BJ (cell line): ENCODE measurements at regions not wholly inside any gene's neighbourhood (a gene's known extent, or its start where the extent isn't known, plus 50 kb on each side); places are given as distances from the start of the nearest gene placed in this dataset.

Experiments used
- CTCF ChIA-PET: fragments of 350-600 bp; formaldehyde crosslinking; extraction: SDS; loops from one replicate; lab custom pipeline; 2021; ENCODE audit warnings: antibody characterized with exemption, inconsistent platforms; lab: Yijun Ruan, JAX
- POLR2A ChIA-PET: fragments of 300-600 bp; sonication (Branson Sonifier 250); formaldehyde crosslinking; extraction: SDS; loops from one replicate; lab custom pipeline; 2021; ENCODE audit warnings: antibody characterized with exemption; lab: Charles Lee
- DNase-seq: peaks from one replicate; pipeline ENCODE4 v3.0.0-alpha.2; 2011; ENCODE audit warnings: low read depth
- H3K27me3 ChIP-seq: 2 replicates; pipeline ENCODE4 v1.6.0; 2011; ENCODE audit warnings: low read length; ENCODE audit not compliant: control insufficient read depth, insufficient read depth
- H3K36me3 ChIP-seq: 2 replicates; pipeline ENCODE4 v1.5.1; 2011; ENCODE audit warnings: low read length; ENCODE audit not compliant: control insufficient read depth, insufficient read depth
- H3K4me3 ChIP-seq: 2 replicates; pipeline ENCODE4 v1.5.1; 2011; ENCODE audit warnings: low read depth, mild to moderate bottlenecking, control low read depth, low read length
- CTCF ChIP-seq: IDR thresholded peaks from 2 replicates; pipeline ENCODE4 v1.5.1; 2011; ENCODE audit warnings: low read depth, mild to moderate bottlenecking, control low read depth, inconsistent platforms, low read length, moderate library complexity; ENCODE audit not compliant: insufficient read depth

GRCh38 chr21:20418353-20418752, 579.9 kb upstream of the NCAM2 start:
- no peak for DNase-seq
- TF ChIP-seq CTCF: no peak
- ChIA-PET CTCF (interaction anchor here (0.5 kb wide), 1 partner anchor 159 kb away, joined by 3 read pairs; no protein-coding TSS in a partner anchor), POLR2A (no interaction called here)
- H3K27me3 ChIP-seq: no peaks in the 10 kb centered on the region
- no peaks in the 10 kb centered on the region for H3K36me3 ChIP-seq
- H3K4me3 ChIP-seq: no peak overlapping the region

DNA sequence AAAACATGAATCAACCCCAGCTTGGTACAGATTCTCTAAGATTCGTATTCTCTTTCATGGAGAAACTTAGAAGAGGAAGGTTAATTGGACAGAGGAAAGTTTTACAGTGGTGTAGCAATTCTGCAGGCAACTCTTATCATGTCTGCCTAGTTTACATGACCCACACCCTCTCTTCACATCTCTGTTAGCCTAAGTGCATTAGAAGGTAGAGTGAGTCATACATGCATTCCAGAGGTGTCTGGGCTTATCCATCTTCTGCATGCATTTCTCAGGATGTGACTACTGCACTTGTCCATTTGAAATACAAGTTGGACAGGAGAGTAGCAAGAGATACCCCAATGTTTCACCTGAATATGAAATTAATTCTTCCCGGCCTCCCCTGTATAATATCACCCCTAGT, 578.4 kb upstream of the NCAM2 start:
- TF ChIP-seq CTCF: no peak
- H3K27me3 ChIP-seq: no peaks in the 10 kb centered on the region
- H3K4me3 ChIP-seq: no peak overlapping the region
- no peaks in the 10 kb centered on the region for H3K36me3 ChIP-seq
- POLR2A ChIA-PET: no interaction called here
- CTCF ChIA-PET: no interaction called here
- no peak for DNase-seq

- Histone ChIP-seq H3K27me3 (no peaks in the 10 kb centered on the region), H3K36me3 (no peaks in the 10 kb centered on the region), H3K4me3 (no peak overlapping the region)
- ChIA-PET POLR2A (no interaction called here), CTCF (interaction anchor here (0.7 kb wide), 1 partner anchor 523 kb away, joined by 3 read pairs; no protein-coding TSS in a partner anchor)
- DNase-seq: no peak
- no peak for TF ChIP-seq CTCF
Measured at GRCh38 chr21:20424943-20425342, 573.3 kb upstream of the NCAM2 start.

GRCh38 chr21:20425856-20426255, 572.4 kb upstream of the NCAM2 start:
- DNase-seq: no peak
- POLR2A ChIA-PET: no interaction called here
- H3K36me3 ChIP-seq: no peaks in the 10 kb centered on the region
- no peak overlapping the region for H3K4me3 ChIP-seq
- CTCF ChIA-PET: no interaction called here
- no peaks in the 10 kb centered on the region for H3K27me3 ChIP-seq
- TF ChIP-seq CTCF: no peak

GRCh38 chr21:20440338-20440737, 557.9 kb upstream of the NCAM2 start:
- POLR2A ChIA-PET: no interaction called here
- DNase-seq: no peak
- H3K4me3 ChIP-seq: no peak overlapping the region
- no peak for TF ChIP-seq CTCF
- no peaks in the 10 kb centered on the region for H3K36me3 ChIP-seq
- CTCF ChIA-PET: no interaction called here
- no peaks in the 10 kb centered on the region for H3K27me3 ChIP-seq
